GM23338 (cell line): ENCODE measurements at regions not wholly inside any gene's neighbourhood (a gene's known extent, or its start where the extent isn't known, plus 50 kb on each side); places are given as distances from the start of the nearest gene placed in this dataset.

Experiments used
- ATAC-seq: fragments of 200-7000 bp; cut with Tn5 transposase; 3 replicates; pipeline ENCODE4 v1.9.1; 2020
- DNase-seq: peaks from one replicate; pipeline ENCODE4 v3.0.0-alpha.2; 2015; ENCODE audit warnings: low spot score
- H2AFZ ChIP-seq: fragments of 200-600 bp; sonication (generic); 2 replicates; pipeline ENCODE4 v1.8.0; 2016; ENCODE audit warnings: antibody characterized with exemption, mild to moderate bottlenecking, moderate library complexity
- H3F3A ChIP-seq: fragments of 200-600 bp; sonication (generic); replicated peaks from 2 replicates; pipeline ENCODE4 v1.8.0; 2017; ENCODE audit warnings: antibody characterized with exemption, mixed run types, low read depth
- H3K27ac ChIP-seq: fragments of 200-600 bp; sonication (generic); 2 replicates; pipeline ENCODE4 v1.6.1; 2016; ENCODE audit warnings: low read depth
- H3K27me3 ChIP-seq: fragments of 200-600 bp; sonication (generic); 2 replicates; pipeline ENCODE4 v1.8.0; 2016; ENCODE audit warnings: mild to moderate bottlenecking, mixed run types, moderate library complexity; ENCODE audit not compliant: insufficient read depth
- H3K36me3 ChIP-seq: fragments of 200-600 bp; sonication (generic); 2 replicates; pipeline ENCODE4 v1.8.0; 2016; ENCODE audit warnings: mild to moderate bottlenecking; ENCODE audit not compliant: insufficient read depth
- H3K4me1 ChIP-seq: fragments of 200-600 bp; sonication (generic); 2 replicates; pipeline ENCODE4 v1.8.0; 2016; ENCODE audit warnings: mild to moderate bottlenecking, moderate library complexity; ENCODE audit not compliant: insufficient read depth
- H3K4me2 ChIP-seq: fragments of 200-600 bp; sonication (generic); 2 replicates; pipeline ENCODE4 v1.7.1; 2017; ENCODE audit warnings: mixed run types
- H3K4me3 ChIP-seq: fragments of 200-600 bp; sonication (generic); 2 replicates; pipeline ENCODE4 v1.6.1; 2016; ENCODE audit warnings: mixed run types
- H3K79me2 ChIP-seq: fragments of 200-600 bp; sonication (generic); replicated peaks from 2 replicates; pipeline ENCODE4 v1.8.0; 2017; ENCODE audit warnings: mild to moderate bottlenecking; ENCODE audit not compliant: insufficient read depth
- H3K9me2 ChIP-seq: fragments of 200-600 bp; sonication (generic); 2 replicates; pipeline ENCODE4 v1.8.0; 2017; ENCODE audit not compliant: insufficient read depth
- H4K20me1 ChIP-seq: fragments of 200-600 bp; sonication (generic); replicated peaks from 2 replicates; pipeline ENCODE4 v1.8.0; 2017; ENCODE audit warnings: mild to moderate bottlenecking; ENCODE audit not compliant: insufficient read depth
- H3K27ac Mint-ChIP-seq: 2 replicates; pipeline ENCODE4 v1.8.0; 2020; ENCODE audit warnings: inconsistent platforms, mild to moderate bottlenecking, moderate library complexity, mixed read lengths
- H3K27me3 Mint-ChIP-seq: 3 replicates; pipeline ENCODE4 v1.8.0; 2022; ENCODE audit warnings: low read depth, mild to moderate bottlenecking, moderate library complexity, mixed read lengths, inconsistent platforms; ENCODE audit not compliant: insufficient read depth, poor library complexity
- H3K36me3 Mint-ChIP-seq: 3 replicates; pipeline ENCODE4 v1.8.0; 2021; ENCODE audit warnings: low read depth, mild to moderate bottlenecking, inconsistent platforms, moderate library complexity, mixed read lengths
- H3K4me1 Mint-ChIP-seq: 3 replicates; pipeline ENCODE4 v1.8.0; 2020; ENCODE audit warnings: mild to moderate bottlenecking, inconsistent platforms, mixed read lengths
- H3K4me3 Mint-ChIP-seq: 3 replicates; pipeline ENCODE4 v1.8.0; 2021; ENCODE audit warnings: moderate library complexity, mild to moderate bottlenecking, inconsistent platforms, mixed read lengths
- H3K9me3 Mint-ChIP-seq: 3 replicates; pipeline ENCODE4 v1.8.0; 2020; ENCODE audit warnings: moderate library complexity, mild to moderate bottlenecking, inconsistent platforms, mixed read lengths
- CREB1 ChIP-seq: fragments of 250-450 bp; sonication (Bioruptor Pico); IDR thresholded peaks from 2 replicates; pipeline ENCODE4 v1.5.0; 2020; ENCODE audit warnings: low read depth, mild to moderate bottlenecking, moderate library complexity
- CTCF ChIP-seq, 2 experiments: fragments of 200-600 bp in 1 of 2; sonication (generic) in 1 of 2; conservative IDR thresholded peaks; 2 replicates each; pipeline versions ENCODE4 v1.5.1 to v1.6.1; 2016 to 2017; ENCODE audit warnings: antibody characterized with exemption in 2 of 2, low read depth in 2 of 2, mild to moderate bottlenecking in 2 of 2, moderate library complexity in 1 of 2
- ETS1 ChIP-seq: IDR thresholded peaks from 2 replicates; pipeline ENCODE4 v1.6.1; 2016; ENCODE audit warnings: antibody characterized with exemption
- EZH2 ChIP-seq: fragments of 200-600 bp; sonication (generic); IDR thresholded peaks from one replicate; pipeline ENCODE4 v1.8.0; 2017; ENCODE audit warnings: antibody characterized with exemption, mild to moderate bottlenecking, low read depth; ENCODE audit not compliant: unreplicated experiment
- EZH2phosphoT487 ChIP-seq: fragments of 200-600 bp; sonication (generic); IDR thresholded peaks from one replicate; pipeline ENCODE4 v1.8.1; 2018; ENCODE audit warnings: antibody characterized with exemption; ENCODE audit not compliant: unreplicated experiment
- JUNB ChIP-seq: IDR thresholded peaks from one replicate; pipeline ENCODE4 v1.6.1; 2016; ENCODE audit warnings: antibody characterized with exemption; ENCODE audit not compliant: unreplicated experiment
- NANOG ChIP-seq: IDR thresholded peaks from 2 replicates; pipeline ENCODE4 v1.6.1; 2016; ENCODE audit warnings: antibody characterized with exemption, borderline replicate concordance
- POLR2AphosphoS5 ChIP-seq: IDR thresholded peaks from 2 replicates; pipeline ENCODE4 v1.6.1; 2016; ENCODE audit warnings: antibody characterized with exemption, low read depth
- REST ChIP-seq: IDR thresholded peaks from one replicate; pipeline ENCODE4 v1.6.1; 2018; ENCODE audit warnings: antibody characterized with exemption; ENCODE audit not compliant: unreplicated experiment
- ZNF114 ChIP-seq: fragments of 250-450 bp; sonication (Bioruptor Pico); IDR thresholded peaks from 2 replicates; pipeline ENCODE4 v1.5.0; 2020; ENCODE audit warnings: mild to moderate bottlenecking, moderate library complexity
- ZNF331 ChIP-seq: fragments of 250-450 bp; sonication (Bioruptor Pico); IDR thresholded peaks from 2 replicates; pipeline ENCODE4 v1.5.0; 2020; ENCODE audit warnings: low read depth, mild to moderate bottlenecking, moderate library complexity
- ZNF462 ChIP-seq: fragments of 250-450 bp; sonication (Bioruptor Pico); IDR thresholded peaks from 2 replicates; pipeline ENCODE4 v1.5.0; 2020; ENCODE audit warnings: mild to moderate bottlenecking, moderate library complexity

DNA sequence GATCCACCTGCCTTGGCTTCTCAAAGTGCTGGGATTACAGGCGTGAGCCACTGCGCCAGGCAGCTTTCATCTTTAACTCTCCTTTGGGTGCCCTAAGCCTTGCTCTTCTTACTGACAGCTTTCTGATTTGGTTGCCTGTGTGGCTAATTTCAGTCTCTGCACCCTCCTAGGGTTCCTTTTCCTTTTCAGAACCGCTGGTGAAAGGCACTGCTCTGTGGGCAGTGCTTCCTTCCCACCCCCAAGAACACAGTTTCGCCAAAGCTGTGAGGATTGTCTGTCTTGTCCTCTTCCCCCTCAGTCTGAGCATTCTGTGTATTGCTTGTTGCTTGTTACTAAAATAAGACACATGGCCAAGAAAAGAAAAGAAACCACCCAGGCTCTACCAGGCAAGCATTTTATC is 101.4 kb upstream of the FRMPD3 start (continued):
- no peak for TF ChIP-seq ZNF462 (CRISPR knock-in tag)
- TF ChIP-seq JUNB = no peak
- TF ChIP-seq ZNF331 (CRISPR knock-in tag) = no peak
- TF ChIP-seq NANOG = no peak

DNA sequence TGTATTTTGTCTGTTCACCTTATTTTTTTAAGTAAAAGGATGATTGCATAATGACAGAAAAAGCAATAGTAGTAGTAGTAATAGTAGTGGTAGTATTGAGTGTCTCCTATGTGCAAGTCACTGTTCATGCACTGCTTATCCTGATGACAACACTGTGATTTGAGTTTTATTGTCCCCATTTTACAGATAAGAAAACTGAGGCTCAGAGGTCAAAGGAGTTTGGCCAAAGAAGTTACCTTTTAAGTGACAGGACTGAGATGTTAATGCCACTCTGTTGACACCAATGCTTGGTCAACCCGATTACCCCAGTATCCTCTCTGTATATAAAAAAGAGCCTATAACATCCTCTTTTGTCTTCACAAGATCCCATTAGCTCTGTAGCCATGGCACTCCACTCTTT is 100.5 kb upstream of the FRMPD3 start:
- H2AFZ ChIP-seq = no peak overlapping the region
- no peaks in the 10 kb centered on the region for H3K27me3 Mint-ChIP-seq
- H3K27ac Mint-ChIP-seq = no peak overlapping the region
- no peaks in the 10 kb centered on the region for H3K9me2 ChIP-seq
- H4K20me1 ChIP-seq = no peaks in the 10 kb centered on the region
- no peak overlapping the region for H3K4me3 ChIP-seq
- H3K4me3 Mint-ChIP-seq = no peak overlapping the region
- peaks cover 11% of the 10 kb centered on the region; the same call in 2 of the 3 replicates for H3K9me3 Mint-ChIP-seq
- H3K36me3 ChIP-seq = no peaks in the 10 kb centered on the region
- no peaks in the 10 kb centered on the region for H3K4me1 ChIP-seq
- H3K27ac ChIP-seq = no peak overlapping the region
- peaks cover 3% of the 10 kb centered on the region; the same call in 2 of the 3 replicates for H3K36me3 Mint-ChIP-seq
- H3K4me1 Mint-ChIP-seq = peaks cover 8% of the 10 kb centered on the region
- H3K4me2 ChIP-seq = no peak overlapping the region
- DNase-seq = no peak
- no peaks in the 10 kb centered on the region for H3K79me2 ChIP-seq
- no peak for ATAC-seq
- no peaks in the 10 kb centered on the region for H3K27me3 ChIP-seq
- no peaks in the 10 kb centered on the region for H3F3A ChIP-seq
- TF ChIP-seq EZH2 (no peak), NANOG (no peak), REST (no peak), POLR2AphosphoS5 (no peak), ZNF114 (no peak), CREB1 (CRISPR knock-in tag) (no peak), ZNF331 (CRISPR knock-in tag) (no peak), CTCF (conservative IDR thresholded peaks at IDR 0.05; ENCODE audit: low read depth in 2 of 2) (no peak), EZH2phosphoT487 (no peak), JUNB (no peak), ETS1 (no peak)
